ENCODE measurements at regions not wholly inside any gene's neighbourhood (a gene's known extent, or its start where the extent isn't known, plus 50 kb on each side); places are given as distances from the start of the nearest gene placed in this dataset.

- TF ChIP-seq CTCF (conservative IDR thresholded peaks at IDR 0.05) (no peak), ZFX (IDR thresholded peaks at IDR 0.05) (no peak)
- no peak overlapping the region for H3K27ac ChIP-seq
These were observed 140.2 kb upstream of the SKOR2 start for GRCh38 chr18:47391665-47392064.

- H3K27ac ChIP-seq: no peak overlapping the region
- TF ChIP-seq CTCF (conservative IDR thresholded peaks at IDR 0.05) (no peak), ZFX (IDR thresholded peaks at IDR 0.05) (no peak)
These were observed 139.1 kb upstream of the SKOR2 start for GRCh38 chr18:47390410-47391024.

- no peak overlapping the region for H3K27ac ChIP-seq
- TF ChIP-seq CTCF (conservative IDR thresholded peaks at IDR 0.05) (no peak), ZFX (IDR thresholded peaks at IDR 0.05) (no peak)
These were observed 137.8 kb upstream of the SKOR2 start for GRCh38 chr18:47389210-47389609.

GRCh38 chr18:47387864-47388263 lies 136.4 kb upstream of the SKOR2 start:
- no peak for TF ChIP-seq CTCF (conservative IDR thresholded peaks at IDR 0.05)
- TF ChIP-seq ZFX (IDR thresholded peaks at IDR 0.05): no peak
- no peak overlapping the region for H3K27ac ChIP-seq

GRCh38 chr18:47383729-47384128 lies 132.3 kb upstream of the SKOR2 start:
- H3K27ac ChIP-seq: no peak overlapping the region
- TF ChIP-seq CTCF (conservative IDR thresholded peaks at IDR 0.05) (no peak), ZFX (IDR thresholded peaks at IDR 0.05) (no peak)

GRCh38 chr18:47381975-47382570 lies 130.6 kb upstream of the SKOR2 start:
- no peak for TF ChIP-seq CTCF (conservative IDR thresholded peaks at IDR 0.05)
- no peak for TF ChIP-seq ZFX (IDR thresholded peaks at IDR 0.05)
- no peak overlapping the region for H3K27ac ChIP-seq

GRCh38 chr18:47380153-47380552 lies 128.7 kb upstream of the SKOR2 start:
- no peak overlapping the region for H3K27ac ChIP-seq
- TF ChIP-seq ZFX (IDR thresholded peaks at IDR 0.05) (no peak), CTCF (conservative IDR thresholded peaks at IDR 0.05) (no peak)
